ENCODE measurements at regions not wholly inside any gene's neighbourhood (a gene's known extent, or its start where the extent isn't known, plus 50 kb on each side); places are given as distances from the start of the nearest gene placed in this dataset.

- ChIA-PET POLR2A (no interaction called here), CTCF (no interaction called here)
- TF ChIP-seq KDM1A (IDR thresholded peaks at IDR 0.05; ENCODE audit: low read depth), result no peak
- no peak for TF ChIP-seq EHF (CRISPR knock-in tag; IDR thresholded peaks at IDR 0.05)
- TF ChIP-seq HES2 (IDR thresholded peaks at IDR 0.05), result no peak
- no peak for TF ChIP-seq HMGXB4 (CRISPR knock-in tag; IDR thresholded peaks at IDR 0.05; ENCODE audit: borderline replicate concordance)
- TF ChIP-seq CBX2 (IDR thresholded peaks at IDR 0.05; ENCODE audit: borderline replicate concordance, low read depth), result no peak
- no peak for TF ChIP-seq POLR2AphosphoS2 (conservative IDR thresholded peaks at IDR 0.05; ENCODE audit: low read length)
- no peak for TF ChIP-seq ELK1 (IDR thresholded peaks at IDR 0.05; ENCODE audit: low read depth, low read length)
- no peak for TF ChIP-seq FOXS1 (CRISPR knock-in tag; IDR thresholded peaks at IDR 0.05)
- no peak for TF ChIP-seq POLR2A (IDR thresholded peaks at IDR 0.05; ENCODE audit: low read length)
- TF ChIP-seq HOXB13 (CRISPR knock-in tag; IDR thresholded peaks at IDR 0.05; ENCODE audit: low read depth), result no peak
- no peak for TF ChIP-seq BCL3 (IDR thresholded peaks at IDR 0.05)
- TF ChIP-seq HOXB5 (CRISPR knock-in tag; IDR thresholded peaks at IDR 0.05), result no peak
- no peak for TF ChIP-seq GATA3 (IDR thresholded peaks at IDR 0.05; ENCODE audit: borderline replicate concordance)
- TF ChIP-seq ZSCAN20 (CRISPR knock-in tag; IDR thresholded peaks at IDR 0.05), result no peak
- TF ChIP-seq PHF8 (IDR thresholded peaks at IDR 0.05; ENCODE audit: borderline replicate concordance, low read depth), result no peak
- no peak for TF ChIP-seq MAX (IDR thresholded peaks at IDR 0.05)
- TF ChIP-seq NR3C1 (IDR thresholded peaks at IDR 0.05), result no peak
- TF ChIP-seq RARB (CRISPR knock-in tag; IDR thresholded peaks at IDR 0.05), result no peak
- 74% methylated on average over 15 of the region's 15 CpGs for WGBS (ENCODE audit: missing lambda C conversion rate)
- DNase-seq (ENCODE audit: low read depth in 1 of 2, low spot score in 1 of 2), result no peak
- no peak overlapping the region for H3K4me2 ChIP-seq
- H3K9me3 ChIP-seq, result no peaks in the 10 kb centered on the region
- H3K27ac ChIP-seq, result no peak overlapping the region
- H3K4me1 ChIP-seq, result no peaks in the 10 kb centered on the region
- H3K4me3 ChIP-seq, result no peak overlapping the region
- FAIRE-seq, result no peak
- ATAC-seq, result no peak
Observed at GRCh38 chr6:23688650-23689049, 437.4 kb upstream of the NRSN1 start.

- no peak overlapping the region for H3K4me2 ChIP-seq
- no peaks in the 10 kb centered on the region for H3K9me3 ChIP-seq
- no peak for TF ChIP-seq ATOH8 (CRISPR knock-in tag; IDR thresholded peaks at IDR 0.05; ENCODE audit: low read depth)
- H3K4me1 ChIP-seq, result no peaks in the 10 kb centered on the region
- CTCF ChIA-PET, result no interaction called here
- H3K4me3 ChIP-seq, result no peak overlapping the region
- FAIRE-seq, result no peak
- DNase-seq (ENCODE audit: low read depth in 1 of 2, low spot score in 1 of 2), result no peak
- H3K27ac ChIP-seq, result no peak overlapping the region
- WGBS (ENCODE audit: missing lambda C conversion rate), result 31% methylated on average over 5 of the region's 5 CpGs
- ATAC-seq, result no peak
- POLR2A ChIA-PET, result no interaction called here
Observed at GRCh38 chr6:23690453-23691049, 435.5 kb upstream of the NRSN1 start.

- WGBS (ENCODE audit: missing lambda C conversion rate), result 14% methylated on average over 2 of the region's 2 CpGs
- ChIA-PET CTCF (no interaction called here), POLR2A (no interaction called here)
- DNase-seq (ENCODE audit: low read depth in 1 of 2, low spot score in 1 of 2) (no peak), ATAC-seq (no peak), FAIRE-seq (no peak)
- H3K4me2 ChIP-seq, result no peak overlapping the region
- H3K4me1 ChIP-seq, result no peaks in the 10 kb centered on the region
- H3K27ac ChIP-seq, result no peak overlapping the region
- no peaks in the 10 kb centered on the region for H3K9me3 ChIP-seq
- H3K4me3 ChIP-seq, result no peak overlapping the region
- TF ChIP-seq FOXS1 (CRISPR knock-in tag; IDR thresholded peaks at IDR 0.05), result no peak
- no peak for TF ChIP-seq CHD2 (IDR thresholded peaks at IDR 0.05; ENCODE audit: low read length, partially characterized antibody)
- no peak for TF ChIP-seq PBX3 (IDR thresholded peaks at IDR 0.05)
- TF ChIP-seq RARB (CRISPR knock-in tag; IDR thresholded peaks at IDR 0.05), result no peak
- no peak for TF ChIP-seq MAFK (IDR thresholded peaks at IDR 0.05; ENCODE audit: partially characterized antibody)
- TF ChIP-seq TP53 (CRISPR knock-in tag; IDR thresholded peaks at IDR 0.05), result no peak
- no peak for TF ChIP-seq KDM5A (IDR thresholded peaks at IDR 0.05)
- TF ChIP-seq HEYL (CRISPR knock-in tag; IDR thresholded peaks at IDR 0.05), result no peak
- TF ChIP-seq HOXB13 (CRISPR knock-in tag; IDR thresholded peaks at IDR 0.05; ENCODE audit: low read depth), result no peak
- TF ChIP-seq ATOH8 (CRISPR knock-in tag; IDR thresholded peaks at IDR 0.05; ENCODE audit: low read depth), result no peak
- no peak for TF ChIP-seq POLR2A (IDR thresholded peaks at IDR 0.05; ENCODE audit: low read length)
- no peak for TF ChIP-seq FOSB (CRISPR knock-in tag; IDR thresholded peaks at IDR 0.05)
- no peak for TF ChIP-seq HOXB5 (CRISPR knock-in tag; IDR thresholded peaks at IDR 0.05)
Observed at GRCh38 chr6:23692184-23692583, 433.8 kb upstream of the NRSN1 start.

Measured in A549 (cell line).